IMR-90 (cell line): ENCODE measurements at regions not wholly inside any gene's neighbourhood (a gene's known extent, or its start where the extent isn't known, plus 50 kb on each side); places are given as distances from the start of the nearest gene placed in this dataset.

Experiments used
- ATAC-seq: fragments of 200-7000 bp; cut with Tn5 transposase; 2 replicates; pipeline ENCODE4 v1.9.1; 2020; ENCODE audit warnings: low read depth, mild to moderate bottlenecking, moderate library complexity
- BruUV-seq: library from RNA; stranded (reverse); fragments of 400-500 nt; replicated peaks from 2 replicates; lab custom pipeline; 2021; lab: Mats Ljungman, UMichigan
- CTCF ChIA-PET: fragments of 300-600 bp; formaldehyde crosslinking; extraction: SDS; loops from one replicate; lab custom pipeline; 2021; ENCODE audit warnings: antibody characterized with exemption; lab: Yijun Ruan, JAX
- POLR2A ChIA-PET: fragments of 300-600 bp; sonication (Branson Sonifier 250); formaldehyde crosslinking; loops from one replicate; lab custom pipeline; 2022; ENCODE audit warnings: antibody characterized with exemption; ENCODE audit not compliant: unreplicated experiment; lab: Charles Lee
- DNase-seq: peaks from one replicate; pipeline ENCODE4 v3.0.0; 2013
- H2AFZ ChIP-seq: replicated peaks from 2 replicates; pipeline ENCODE3; 2013; ENCODE audit warnings: low read length, mild to moderate bottlenecking; ENCODE audit not compliant: poor library complexity
- H2AK5ac ChIP-seq: 2 replicates; pipeline ENCODE4 v1.6.1; 2013; ENCODE audit warnings: low read depth, low read length, inconsistent platforms
- H2AK9ac ChIP-seq: replicated peaks from 2 replicates; pipeline ENCODE3; 2013; ENCODE audit warnings: mild to moderate bottlenecking, low read depth, low read length, moderate library complexity; ENCODE audit not compliant: poor library complexity
- H2BK120ac ChIP-seq: 2 replicates; pipeline ENCODE4 v1.6.1; 2013; ENCODE audit warnings: low read depth, low read length, inconsistent platforms
- H2BK15ac ChIP-seq: 3 replicates; pipeline ENCODE4 v1.6.1; 2013; ENCODE audit warnings: low read depth, low read length, inconsistent platforms
- H2BK20ac ChIP-seq: 2 replicates; pipeline ENCODE4 v1.6.1; 2013; ENCODE audit warnings: low read depth, mild to moderate bottlenecking, inconsistent platforms, low read length, moderate library complexity
- H2BK5ac ChIP-seq: 2 replicates; pipeline ENCODE4 v1.6.1; 2013; ENCODE audit warnings: mild to moderate bottlenecking, low read depth, low read length, inconsistent platforms; ENCODE audit not compliant: poor library complexity, severe bottlenecking
- H3K14ac ChIP-seq: replicated peaks from 2 replicates; pipeline ENCODE4 v1.6.1; 2013; ENCODE audit warnings: low read depth, low read length, inconsistent platforms
- H3K18ac ChIP-seq: 2 replicates; pipeline ENCODE4 v1.6.1; 2013; ENCODE audit warnings: low read depth, low read length, control low read depth
- H3K23ac ChIP-seq: 2 replicates; pipeline ENCODE4 v1.6.1; 2013; ENCODE audit warnings: low read depth, low read length, inconsistent platforms
- H3K27ac ChIP-seq: 2 replicates; pipeline ENCODE4 v1.5.1; 2013; ENCODE audit warnings: mild to moderate bottlenecking, control low read depth, low read length; ENCODE audit not compliant: insufficient read depth
- H3K27me3 ChIP-seq: 2 replicates; pipeline ENCODE4 v1.6.1; 2013; ENCODE audit warnings: low read length; ENCODE audit not compliant: control insufficient read depth, insufficient read depth
- H3K36me3 ChIP-seq: 2 replicates; pipeline ENCODE4 v1.6.1; 2013; ENCODE audit warnings: low read length, mixed read lengths; ENCODE audit not compliant: control insufficient read depth, insufficient read depth
- H3K4ac ChIP-seq: 2 replicates; pipeline ENCODE4 v1.6.1; 2013; ENCODE audit warnings: low read depth, low read length, inconsistent platforms
- H3K4me1 ChIP-seq: 2 replicates; pipeline ENCODE4 v1.6.1; 2013; ENCODE audit warnings: low read length, mixed read lengths; ENCODE audit not compliant: control insufficient read depth, insufficient read depth
- H3K4me2 ChIP-seq: 2 replicates; pipeline ENCODE4 v1.6.1; 2013; ENCODE audit warnings: low read depth, mild to moderate bottlenecking, control low read depth, low read length, moderate library complexity
- H3K4me3 ChIP-seq: 2 replicates; pipeline ENCODE4 v1.5.1; 2013; ENCODE audit warnings: low read depth, mild to moderate bottlenecking, control low read depth, low read length, moderate library complexity; ENCODE audit not compliant: insufficient read depth
- H3K56ac ChIP-seq: 2 replicates; pipeline ENCODE4 v1.6.1; 2013; ENCODE audit warnings: low read length, inconsistent platforms; ENCODE audit not compliant: insufficient read depth; ENCODE audit errors: extremely low read depth
- H3K79me1 ChIP-seq, 2 experiments: 2 replicates each; pipeline ENCODE4 v1.6.1; 2013; ENCODE audit warnings: low read length in 2 of 2, inconsistent platforms in 1 of 2, low read depth in 1 of 2
- H3K9ac ChIP-seq: 2 replicates; pipeline ENCODE4 v1.6.1; 2013; ENCODE audit warnings: low read depth, low read length, control low read depth
- H3K9me1 ChIP-seq: 2 replicates; pipeline ENCODE4 v1.6.1; 2013; ENCODE audit warnings: low read length, inconsistent platforms; ENCODE audit not compliant: insufficient read depth
- H3K9me3 ChIP-seq: 2 replicates; pipeline ENCODE4 v1.6.1; 2013; ENCODE audit warnings: low read length; ENCODE audit not compliant: control insufficient read depth, insufficient read depth
- H4K20me1 ChIP-seq: 2 replicates; pipeline ENCODE4 v1.6.1; 2013; ENCODE audit warnings: low read length, inconsistent platforms; ENCODE audit not compliant: insufficient read depth
- H4K5ac ChIP-seq: 2 replicates; pipeline ENCODE4 v1.6.1; 2013; ENCODE audit warnings: mild to moderate bottlenecking, low read depth, low read length, control low read depth
- H4K8ac ChIP-seq, 2 experiments: 2 replicates each; pipeline ENCODE4 v1.6.1; 2013; ENCODE audit warnings: low read depth in 2 of 2, low read length in 2 of 2, control low read depth in 1 of 2, inconsistent platforms in 1 of 2
- H4K91ac ChIP-seq: 2 replicates; pipeline ENCODE4 v1.6.1; 2013; ENCODE audit warnings: low read depth, low read length, inconsistent platforms; ENCODE audit not compliant: insufficient read depth
- BHLHE40 ChIP-seq: fragments of 150-350 bp; IDR thresholded peaks from 2 replicates; pipeline ENCODE4 v1.6.1; 2016; ENCODE audit warnings: mild to moderate bottlenecking, low read depth, low read length
- FOS ChIP-seq: fragments of 150-350 bp; IDR thresholded peaks from 2 replicates; pipeline ENCODE4 v1.6.1; 2016; ENCODE audit warnings: low read depth, low read length
- MAFK ChIP-seq: IDR thresholded peaks from 2 replicates; pipeline ENCODE4 v1.6.1; 2012; ENCODE audit warnings: low read depth, low read length, improper control_type of control experiment
- MAZ ChIP-seq: IDR thresholded peaks from 2 replicates; pipeline ENCODE4 v1.6.1; 2012; ENCODE audit warnings: low read depth, mild to moderate bottlenecking, low read length, improper control_type of control experiment, moderate library complexity, borderline replicate concordance
- MXI1 ChIP-seq: IDR thresholded peaks from 2 replicates; pipeline ENCODE4 v1.6.1; 2012; ENCODE audit warnings: low read depth, mild to moderate bottlenecking, low read length, moderate library complexity, borderline replicate concordance
- POLR2A ChIP-seq: IDR thresholded peaks from 2 replicates; pipeline ENCODE4 v1.6.1; 2012; ENCODE audit warnings: mild to moderate bottlenecking, low read depth, low read length
- RAD21 ChIP-seq: IDR thresholded peaks from 2 replicates; pipeline ENCODE4 v1.6.1; 2012; ENCODE audit warnings: low read length, improper control_type of control experiment
- RCOR1 ChIP-seq: IDR thresholded peaks from 2 replicates; pipeline ENCODE4 v1.6.1; 2012; ENCODE audit warnings: mild to moderate bottlenecking, low read length, improper control_type of control experiment; ENCODE audit not compliant: insufficient replicate concordance
- RFX5 ChIP-seq: IDR thresholded peaks from 2 replicates; pipeline ENCODE4 v1.8.0; 2012; ENCODE audit warnings: low read depth, mild to moderate bottlenecking, low read length, moderate library complexity
- SMC3 ChIP-seq: fragments of 150-350 bp; IDR thresholded peaks from 2 replicates; pipeline ENCODE4 v1.6.1; 2016; ENCODE audit warnings: low read depth, mild to moderate bottlenecking, antibody characterized with exemption, low read length, moderate library complexity
- WGBS, 2 experiments: methylation state at CpG; one replicate each; pipeline versions ENCODE4 v1.1.5 to v1.1.7; 2013; ENCODE audit warnings: missing lambda C conversion rate in 2 of 2; ENCODE audit not compliant: insufficient read length in 1 of 2; ENCODE audit errors: extremely low coverage in 2 of 2; 5-methylcytosine and 5-hydroxymethylcytosine counted together
- dilution Hi-C: fragments of 300-500 bp; cut with HindIII; formaldehyde crosslinking; loops from one replicate; pipeline ENCODE4 v1.14.3; 2018; ENCODE audit warnings: low sequenced_read_pairs; ENCODE audit not compliant: unreplicated experiment
- in situ Hi-C: fragments of 300-500 bp; cut with MboI; formaldehyde crosslinking; loops from 3 replicates; pipeline ENCODE4 v1.14.3; 2019; ENCODE audit warnings: low sequenced_read_pairs, inconsistent platforms, mixed read lengths
- intact Hi-C: fragments of 100-400 bp; cut with micrococcal nuclease; formaldehyde crosslinking; loops from 2 replicates; pipeline ENCODE4 v1.10.0; 2022
- TF ChIP-seq, protein P1 (sequence below): conservative IDR thresholded peaks from 2 replicates; pipeline ENCODE4 v1.5.1; 2012; ENCODE audit warnings: mild to moderate bottlenecking, low read depth, low read length, improper control_type of control experiment

DNA sequence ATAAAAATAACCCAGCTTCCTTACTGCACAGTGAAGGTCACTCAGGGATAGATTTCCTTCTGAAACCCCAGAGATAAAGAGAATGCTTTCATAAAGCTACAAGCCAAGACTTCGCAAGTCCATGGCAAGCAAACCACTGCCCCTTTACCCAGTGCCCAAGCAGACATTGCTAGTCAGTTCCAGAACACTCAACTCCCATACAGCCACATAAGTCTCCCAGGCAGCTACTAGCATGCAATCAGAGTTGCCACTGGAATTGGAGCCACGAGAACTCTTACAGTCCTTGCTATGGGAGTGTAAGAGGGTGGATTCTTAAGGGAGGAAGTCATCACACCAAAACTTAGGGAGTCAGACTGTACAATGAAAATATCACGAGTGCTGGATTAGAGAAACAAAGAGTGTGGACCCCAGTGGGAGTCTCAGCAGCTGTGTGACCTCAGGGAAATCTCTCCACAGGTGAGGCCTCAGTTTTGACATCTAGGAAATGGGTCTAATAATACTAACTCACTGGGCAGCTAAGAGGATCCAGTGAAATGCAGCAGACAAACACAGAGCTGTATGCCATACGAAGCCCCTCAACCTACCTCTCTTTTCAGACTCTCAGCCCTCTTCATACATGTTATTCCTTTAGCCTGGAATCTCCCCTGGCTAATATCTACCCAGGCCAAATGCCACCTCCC, 526.6 kb downstream of the MN1 start:
- TF ChIP-seq, protein P1, sequence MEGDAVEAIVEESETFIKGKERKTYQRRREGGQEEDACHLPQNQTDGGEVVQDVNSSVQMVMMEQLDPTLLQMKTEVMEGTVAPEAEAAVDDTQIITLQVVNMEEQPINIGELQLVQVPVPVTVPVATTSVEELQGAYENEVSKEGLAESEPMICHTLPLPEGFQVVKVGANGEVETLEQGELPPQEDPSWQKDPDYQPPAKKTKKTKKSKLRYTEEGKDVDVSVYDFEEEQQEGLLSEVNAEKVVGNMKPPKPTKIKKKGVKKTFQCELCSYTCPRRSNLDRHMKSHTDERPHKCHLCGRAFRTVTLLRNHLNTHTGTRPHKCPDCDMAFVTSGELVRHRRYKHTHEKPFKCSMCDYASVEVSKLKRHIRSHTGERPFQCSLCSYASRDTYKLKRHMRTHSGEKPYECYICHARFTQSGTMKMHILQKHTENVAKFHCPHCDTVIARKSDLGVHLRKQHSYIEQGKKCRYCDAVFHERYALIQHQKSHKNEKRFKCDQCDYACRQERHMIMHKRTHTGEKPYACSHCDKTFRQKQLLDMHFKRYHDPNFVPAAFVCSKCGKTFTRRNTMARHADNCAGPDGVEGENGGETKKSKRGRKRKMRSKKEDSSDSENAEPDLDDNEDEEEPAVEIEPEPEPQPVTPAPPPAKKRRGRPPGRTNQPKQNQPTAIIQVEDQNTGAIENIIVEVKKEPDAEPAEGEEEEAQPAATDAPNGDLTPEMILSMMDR = no peak
- TF ChIP-seq RCOR1 = no peak
- no peak for TF ChIP-seq MXI1
- TF ChIP-seq RAD21 = no peak
- no peak for TF ChIP-seq MAFK
- no peak for TF ChIP-seq RFX5
- no peak for TF ChIP-seq MAZ
- TF ChIP-seq SMC3 = no peak
- no peak for TF ChIP-seq FOS
- TF ChIP-seq POLR2A = no peak
- no peak for TF ChIP-seq BHLHE40
- no peak overlapping the region for H4K91ac ChIP-seq
- H3K27ac ChIP-seq = no peak overlapping the region
- H2BK20ac ChIP-seq = no peak overlapping the region
- H3K9me1 ChIP-seq = no peaks in the 10 kb centered on the region
- no peak overlapping the region for H4K5ac ChIP-seq
- no peak overlapping the region for H4K8ac ChIP-seq
- no peak overlapping the region for H3K18ac ChIP-seq
- no peaks in the 10 kb centered on the region for H3K79me1 ChIP-seq
- H2BK5ac ChIP-seq = no peak overlapping the region
- H3K14ac ChIP-seq = no peak overlapping the region
- 80% methylated on average over 1 of the region's 4 CpGs; no CpG with 5 or more reads in 1 of the 2 experiments for WGBS, 2 experiments
- H2AK9ac ChIP-seq = no peak overlapping the region
- no peak overlapping the region for H3K9ac ChIP-seq
- H3K36me3 ChIP-seq = no peaks in the 10 kb centered on the region
- H2AFZ ChIP-seq = no peak overlapping the region
- no peak overlapping the region for H3K23ac ChIP-seq
- BruUV-seq = no TSS peak
- H2AK5ac ChIP-seq = no peak overlapping the region
- no peaks in the 10 kb centered on the region for H3K4me1 ChIP-seq
- ATAC-seq = no peak
- dilution Hi-C loops (no loop called here), in situ Hi-C loops (no loop called here), intact Hi-C loops (no loop called here)
- no peak overlapping the region for H3K56ac ChIP-seq
- H3K27me3 ChIP-seq = peaks cover 40% of the 10 kb centered on the region
- no peaks in the 10 kb centered on the region for H4K20me1 ChIP-seq
- H3K9me3 ChIP-seq = peaks cover 7% of the 10 kb centered on the region
- no peak overlapping the region for H3K4me2 ChIP-seq
- ChIA-PET POLR2A (no interaction called here), CTCF (no interaction called here)
- no peak overlapping the region for H2BK15ac ChIP-seq
- DNase-seq = peak; percentile 3
- no peak overlapping the region for H3K4ac ChIP-seq
- no peak overlapping the region for H2BK120ac ChIP-seq
- no peak overlapping the region for H3K4me3 ChIP-seq
